HG03520 (cell line): ENCODE measurements at regions not wholly inside any gene's neighbourhood (a gene's known extent, or its start where the extent isn't known, plus 50 kb on each side); places are given as distances from the start of the nearest gene placed in this dataset.

Source experiments
- ATAC-seq: cut with Tn5 transposase; IDR thresholded peaks from one replicate; pipeline ENCODE4 v1.9.1; 2021; ENCODE audit warnings: mild to moderate bottlenecking, moderate library complexity; ENCODE audit not compliant: unreplicated experiment

DNA sequence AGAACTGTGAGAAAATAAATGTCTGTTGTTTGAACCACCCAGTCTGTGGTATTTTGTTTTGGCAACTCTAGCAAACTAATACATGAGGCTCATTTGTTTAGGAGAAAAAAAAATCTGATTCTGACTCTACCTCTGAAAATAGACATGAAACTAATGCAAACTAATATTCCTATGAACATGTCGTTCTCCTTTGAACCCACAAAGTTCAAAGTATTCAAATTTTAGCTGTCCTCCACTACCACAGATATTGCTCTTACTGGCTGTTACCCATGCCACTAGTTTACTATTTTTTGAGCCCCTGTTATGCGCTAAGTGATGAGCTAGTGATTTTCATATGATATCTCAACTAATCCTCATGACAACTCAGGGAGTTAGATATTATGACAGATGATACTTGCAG is 58.8 kb upstream of the ZNF804B start:
- ATAC-seq: peak; percentile 78

DNA sequence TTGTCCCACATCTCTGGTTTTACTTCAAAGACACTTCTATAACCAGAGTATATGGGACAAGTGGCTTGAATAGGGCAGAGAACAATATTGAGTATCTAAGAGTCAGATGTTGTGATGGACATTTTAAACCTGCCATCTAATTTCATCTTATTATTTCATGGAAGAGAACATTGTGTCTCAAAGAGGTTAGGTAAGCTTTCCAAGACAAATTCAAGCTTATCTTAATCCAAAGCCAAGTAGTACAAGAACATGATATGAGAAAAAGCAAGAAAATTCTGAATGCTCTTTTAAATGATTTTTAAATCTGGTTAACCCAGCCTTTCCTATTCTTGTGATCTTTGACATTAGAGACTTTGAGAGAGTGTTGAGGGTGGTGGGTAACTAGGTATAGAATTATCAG is 65.3 kb upstream of the ZNF804B start:
- no peak for ATAC-seq

DNA sequence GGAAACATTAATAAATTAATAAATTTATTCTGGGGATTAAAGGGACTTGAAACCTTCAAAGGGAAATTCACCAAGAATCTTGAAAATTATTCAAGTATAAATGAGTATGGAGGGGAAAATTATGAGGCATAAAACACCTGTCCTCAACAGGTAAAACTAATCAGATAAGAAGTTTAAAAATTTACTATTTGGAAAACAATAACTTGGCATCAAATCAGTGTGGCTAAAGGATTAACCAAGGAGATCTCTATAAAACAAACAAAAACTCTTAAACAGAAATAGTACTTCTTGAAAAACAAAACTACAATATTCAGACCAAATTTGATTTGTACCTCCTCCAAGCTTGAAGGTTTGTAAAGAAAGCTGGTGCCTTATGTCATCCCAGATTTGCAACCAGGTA is 66.4 kb upstream of the ZNF804B start:
- ATAC-seq: no peak

DNA sequence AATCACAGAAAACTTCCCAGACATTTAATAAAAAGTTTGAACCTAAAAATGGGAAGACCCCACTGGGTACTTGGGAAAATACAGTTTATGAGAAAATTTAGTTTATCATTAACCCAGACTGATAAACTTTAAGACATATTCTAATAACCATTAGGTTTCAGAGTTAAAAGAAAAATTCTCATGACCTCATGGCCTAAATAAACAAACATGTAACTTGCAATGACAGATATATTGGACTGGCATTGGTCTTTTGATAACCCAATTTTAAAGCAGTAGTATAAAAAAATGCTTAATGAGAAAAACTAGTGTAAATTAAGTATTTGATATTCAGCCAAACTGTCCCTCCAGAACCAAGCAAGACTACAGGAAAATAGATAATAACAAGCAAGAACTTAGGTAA is 67.0 kb upstream of the ZNF804B start:
- no peak for ATAC-seq

GRCh38 chr7:88689821-88690220 is 69.7 kb upstream of the ZNF804B start:
- ATAC-seq: no peak

GRCh38 chr7:88688222-88688621 is 71.3 kb upstream of the ZNF804B start:
- ATAC-seq: no peak

GRCh38 chr7:88686468-88687229 is 72.9 kb upstream of the ZNF804B start:
- no peak for ATAC-seq

DNA sequence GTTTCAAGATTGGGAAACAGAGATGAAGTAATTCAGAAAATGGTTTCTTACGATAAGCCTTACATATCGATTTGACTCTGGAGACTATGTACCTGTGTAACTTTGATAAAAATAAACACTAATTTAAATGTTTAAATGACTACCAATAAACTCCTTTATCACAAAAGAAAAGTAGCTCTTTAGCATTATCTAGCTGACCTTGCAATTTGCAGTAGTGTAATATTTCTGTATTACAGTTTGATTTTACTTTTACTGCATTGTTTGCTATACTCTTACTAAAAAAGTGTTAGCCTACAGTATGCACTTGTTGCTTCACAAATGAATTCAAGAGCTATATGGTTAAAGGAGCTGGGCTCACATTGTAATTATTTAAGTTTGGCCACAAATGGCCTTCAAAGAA is 77.8 kb upstream of the ZNF804B start:
- no peak for ATAC-seq

GRCh38 chr7:88670536-88670935 is 89.0 kb upstream of the ZNF804B start:
- no peak for ATAC-seq

- ATAC-seq: no peak
Measured at GRCh38 chr7:88669913-88670312, 89.6 kb upstream of the ZNF804B start.

- no peak for ATAC-seq
Measured at GRCh38 chr7:88668591-88668990, 90.9 kb upstream of the ZNF804B start.

GRCh38 chr7:88666626-88667025 is 92.9 kb upstream of the ZNF804B start:
- no peak for ATAC-seq

DNA sequence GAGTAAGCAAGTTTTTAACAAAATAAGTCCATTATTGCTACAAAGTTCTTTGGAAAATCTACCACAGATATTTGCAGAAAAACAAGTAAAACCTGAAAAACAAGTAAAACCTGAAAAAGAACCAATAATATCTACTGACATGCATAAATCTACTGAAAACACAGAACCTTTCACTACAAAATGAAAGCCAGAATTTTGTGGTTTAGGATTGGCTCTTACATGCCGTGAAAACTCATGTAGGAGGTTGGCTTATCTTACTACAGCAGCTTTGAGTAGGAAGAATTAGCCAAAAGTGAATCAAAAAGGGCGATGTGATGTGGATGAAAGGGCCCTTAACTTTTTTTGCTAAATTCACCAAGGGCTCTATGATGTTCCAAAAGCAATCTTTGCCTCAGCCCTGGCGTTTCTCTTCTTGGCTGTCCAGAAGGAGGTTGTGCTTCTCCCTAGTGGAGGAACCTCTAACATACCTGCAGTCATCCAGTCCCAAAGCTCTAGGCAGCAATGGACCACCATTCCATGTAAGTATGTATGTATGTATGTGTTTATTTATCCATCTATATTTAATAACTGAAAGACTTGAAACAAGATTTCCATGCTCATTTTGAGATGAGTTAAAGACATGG is 93.5 kb upstream of the ZNF804B start:
- ATAC-seq: no peak

DNA sequence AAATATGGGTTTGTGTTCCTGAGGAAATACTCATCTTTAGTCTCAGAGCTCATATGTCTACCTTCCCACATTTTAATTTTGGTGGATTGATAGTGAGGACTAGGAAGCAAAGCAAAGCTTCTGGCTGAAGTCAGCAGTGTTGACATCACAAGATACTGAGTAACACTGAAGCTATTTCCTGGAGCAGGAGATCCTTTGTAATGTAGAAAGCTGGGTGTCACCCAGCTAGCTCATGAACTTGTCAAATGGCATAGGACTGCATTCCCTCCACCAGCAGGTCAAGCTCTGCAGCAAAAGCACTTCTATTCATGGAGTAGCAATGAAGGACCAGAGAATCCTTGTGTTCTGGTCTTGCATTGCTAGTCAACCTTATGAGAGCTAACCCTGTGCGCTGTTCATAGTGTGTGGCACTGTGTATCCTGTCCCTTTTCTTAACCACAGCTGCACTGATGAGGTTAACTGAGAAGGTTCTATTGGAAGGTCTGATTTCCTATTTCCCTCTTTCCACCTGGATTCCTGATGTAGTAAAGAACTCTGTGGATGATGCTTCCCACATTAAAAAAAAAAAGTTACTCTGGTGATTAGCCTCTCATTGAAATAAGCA is 94.8 kb upstream of the ZNF804B start:
- ATAC-seq: no peak

- no peak for ATAC-seq
Measured at GRCh38 chr7:88661921-88662320, 97.6 kb upstream of the ZNF804B start.

GRCh38 chr7:88647825-88648224 is 111.7 kb upstream of the ZNF804B start:
- ATAC-seq: no peak

- ATAC-seq: no peak
Measured at GRCh38 chr7:88638583-88638982, 120.9 kb upstream of the ZNF804B start.

GRCh38 chr7:88637795-88638194 is 121.7 kb upstream of the ZNF804B start:
- ATAC-seq: no peak

- ATAC-seq: no peak
Measured at GRCh38 chr7:88635149-88635548, 124.4 kb upstream of the ZNF804B start.

DNA sequence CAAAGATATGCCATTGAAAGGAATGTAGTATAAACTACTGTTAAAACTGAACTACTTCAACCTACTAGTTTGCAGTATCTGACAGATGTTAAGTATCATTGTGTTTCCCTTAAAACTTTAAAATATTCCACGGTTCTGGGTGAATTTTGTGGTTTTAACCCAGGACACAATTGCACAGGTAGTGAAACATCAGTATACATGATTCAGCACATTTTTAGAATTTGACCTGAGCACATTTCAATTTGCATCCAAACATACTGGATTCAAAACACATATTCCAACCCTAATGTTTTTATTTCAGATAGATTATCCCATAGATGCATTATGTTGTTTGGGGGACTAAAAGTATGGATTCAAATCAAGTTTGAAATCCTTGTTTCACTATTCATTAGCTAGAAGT is 129.9 kb upstream of the ZNF804B start:
- ATAC-seq: no peak

- ATAC-seq: peak; percentile 100
Measured at GRCh38 chr7:88628363-88629085, 131.0 kb upstream of the ZNF804B start.

GRCh38 chr7:88617185-88617584 is 142.3 kb upstream of the ZNF804B start:
- ATAC-seq: no peak
